ENCODE measurements at regions not wholly inside any gene's neighbourhood (a gene's known extent, or its start where the extent isn't known, plus 50 kb on each side); places are given as distances from the start of the nearest gene placed in this dataset.

GRCh38 chr22:49272546-49273125, 555.0 kb downstream of the BRD1 start:
- TF ChIP-seq CTCF (IDR thresholded peaks at IDR 0.05) (no peak), POLR2A (IDR thresholded peaks at IDR 0.05) (no peak)

All from esophagus squamous epithelium (tissue), 4 donors.